Prostate gland (tissue), 2 donors: ENCODE measurements at regions not wholly inside any gene's neighbourhood (a gene's known extent, or its start where the extent isn't known, plus 50 kb on each side); places are given as distances from the start of the nearest gene placed in this dataset.

Experiments used
- DNase-seq: peaks from one replicate; pipeline ENCODE4 v3.0.0-alpha.2; 2019; ENCODE audit warnings: low spot score
- H3K27ac ChIP-seq, 2 donors: fragments of 200-600 bp; sonication (generic); 2 replicates each; pipeline ENCODE4 v1.5.1; 2017 to 2019
- H3K27me3 ChIP-seq: fragments of 200-600 bp; sonication (generic); replicated peaks from 2 replicates; pipeline ENCODE4 v1.5.1; 2019; ENCODE audit not compliant: insufficient read depth
- H3K36me3 ChIP-seq, 2 donors: fragments of 200-600 bp; sonication (generic); 1 replicate in 1 of 2; 2 replicates in 1 of 2; pipeline versions ENCODE4 v1.5.1 to v1.8.1; 2017 to 2019
- H3K4me1 ChIP-seq: fragments of 200-600 bp; sonication (generic); replicated peaks from 2 replicates; pipeline ENCODE4 v1.5.1; 2019
- H3K4me3 ChIP-seq, 2 donors: fragments of 200-600 bp; sonication (generic); 2 replicates each; pipeline ENCODE4 v1.5.1; 2017 to 2019
- H3K9me3 ChIP-seq: fragments of 200-600 bp; sonication (generic); 2 replicates; pipeline ENCODE4 v1.5.1; 2017
- CTCF ChIP-seq, 4 experiments: fragments of 200-600 bp in 2 of 4; fragments of 450-650 bp in 2 of 4; sonication (generic) in 2 of 4; IDR thresholded peaks; 1 replicate in 3 of 4; 2 replicates in 1 of 4; pipeline ENCODE4 v1.5.1; 2016 to 2019; ENCODE audit warnings: antibody characterized with exemption in 4 of 4, mild to moderate bottlenecking in 2 of 4, moderate library complexity in 2 of 4
- POLR2A ChIP-seq: fragments of 450-650 bp; IDR thresholded peaks from one replicate; pipeline ENCODE4 v1.6.1; 2016; ENCODE audit warnings: antibody characterized with exemption, mild to moderate bottlenecking
- POLR2AphosphoS5 ChIP-seq: sonication (generic); formaldehyde crosslinking; IDR thresholded peaks from one replicate; pipeline ENCODE4 v1.6.1; 2017; ENCODE audit warnings: antibody characterized with exemption
- WGBS: methylation state at CpG from one replicate; pipeline ENCODE4 v1.1.5; 2018; 5-methylcytosine and 5-hydroxymethylcytosine counted together
- intact Hi-C: fragments of 100-400 bp; cut with DNase I; formaldehyde crosslinking; loops from one replicate; pipeline ENCODE4 v1.14.2; 2022

GRCh38 chr2:121134728-121135127 is 150.3 kb downstream of the TFCP2L1 start:
- TF ChIP-seq POLR2AphosphoS5 (no peak), CTCF (IDR thresholded peaks at IDR 0.05) (no peak), POLR2A (no peak)
- intact Hi-C loops = loop anchor here (10.0 kb wide), 1 partner anchor 1220 kb away; no protein-coding TSS in a partner anchor
- Histone ChIP-seq H3K27ac (no peak overlapping the region), H3K27me3 (no peaks in the 10 kb centered on the region), H3K4me1 (no peaks in the 10 kb centered on the region), H3K36me3 (no peaks in the 10 kb centered on the region), H3K9me3 (no peaks in the 10 kb centered on the region), H3K4me3 (no peak overlapping the region)
- 76% methylated on average over 8 of the region's 8 CpGs for WGBS
- DNase-seq = no peak

- Histone ChIP-seq H3K4me1 (no peaks in the 10 kb centered on the region), H3K36me3 (no peaks in the 10 kb centered on the region), H3K27me3 (no peaks in the 10 kb centered on the region), H3K9me3 (no peaks in the 10 kb centered on the region), H3K4me3 (no peak overlapping the region), H3K27ac (no peak overlapping the region)
- no peak for DNase-seq
- WGBS = 50% methylated on average over 2 of the region's 2 CpGs
- intact Hi-C loops = loop anchor here (10.0 kb wide), 1 partner anchor 1219 kb away; no protein-coding TSS in a partner anchor
- TF ChIP-seq POLR2A (no peak), CTCF (IDR thresholded peaks at IDR 0.05) (no peak)
Measured at GRCh38 chr2:121135168-121135853, 149.7 kb downstream of the TFCP2L1 start.

- Histone ChIP-seq H3K36me3 (no peaks in the 10 kb centered on the region), H3K27me3 (no peaks in the 10 kb centered on the region), H3K4me1 (no peaks in the 10 kb centered on the region), H3K4me3 (no peak overlapping the region), H3K27ac (no peak overlapping the region), H3K9me3 (no peaks in the 10 kb centered on the region)
- TF ChIP-seq CTCF (IDR thresholded peaks at IDR 0.05) (no peak), POLR2AphosphoS5 (no peak), POLR2A (no peak)
- intact Hi-C loops = loop anchor here (10.0 kb wide), 1 partner anchor 1218 kb away; no protein-coding TSS in a partner anchor
- 84% methylated on average over 3 of the region's 3 CpGs for WGBS
- DNase-seq = no peak
Measured at GRCh38 chr2:121136323-121136722, 148.7 kb downstream of the TFCP2L1 start.

- WGBS = 83% methylated on average over 7 of the region's 7 CpGs
- TF ChIP-seq POLR2A = no peak
- no peak for TF ChIP-seq POLR2AphosphoS5
- TF ChIP-seq CTCF (IDR thresholded peaks at IDR 0.05) = no peak
- intact Hi-C loops = loop anchor here (10.0 kb wide), 1 partner anchor 1217 kb away; no protein-coding TSS in a partner anchor
- Histone ChIP-seq H3K9me3 (no peaks in the 10 kb centered on the region), H3K27me3 (no peaks in the 10 kb centered on the region), H3K4me1 (no peaks in the 10 kb centered on the region), H3K27ac (no peak overlapping the region), H3K36me3 (no peaks in the 10 kb centered on the region), H3K4me3 (no peak overlapping the region)
- DNase-seq = no peak
Measured at GRCh38 chr2:121137571-121137970, 147.4 kb downstream of the TFCP2L1 start.

GRCh38 chr2:121140734-121141133 is 144.3 kb downstream of the TFCP2L1 start:
- no peak for DNase-seq
- 98% methylated on average over 3 of the region's 3 CpGs for WGBS
- H3K27me3 ChIP-seq = no peaks in the 10 kb centered on the region
- H3K36me3 ChIP-seq = no peaks in the 10 kb centered on the region
- no peak overlapping the region for H3K4me3 ChIP-seq
- no peaks in the 10 kb centered on the region for H3K4me1 ChIP-seq
- TF ChIP-seq POLR2AphosphoS5 (no peak), POLR2A (no peak), CTCF (IDR thresholded peaks at IDR 0.05) (no peak)
- intact Hi-C loops = no loop called here
- no peaks in the 10 kb centered on the region for H3K9me3 ChIP-seq
- H3K27ac ChIP-seq = no peak overlapping the region
